ENCODE measurements at regions not wholly inside any gene's neighbourhood (a gene's known extent, or its start where the extent isn't known, plus 50 kb on each side); places are given as distances from the start of the nearest gene placed in this dataset.
A peak's percentile ranks its signal among the peaks of the same experiment; 100 is the strongest.

- no peak for DNase-seq
Observed at GRCh38 chr11:111091321-111091938, 154.1 kb upstream of the POU2AF2 start.

DNA sequence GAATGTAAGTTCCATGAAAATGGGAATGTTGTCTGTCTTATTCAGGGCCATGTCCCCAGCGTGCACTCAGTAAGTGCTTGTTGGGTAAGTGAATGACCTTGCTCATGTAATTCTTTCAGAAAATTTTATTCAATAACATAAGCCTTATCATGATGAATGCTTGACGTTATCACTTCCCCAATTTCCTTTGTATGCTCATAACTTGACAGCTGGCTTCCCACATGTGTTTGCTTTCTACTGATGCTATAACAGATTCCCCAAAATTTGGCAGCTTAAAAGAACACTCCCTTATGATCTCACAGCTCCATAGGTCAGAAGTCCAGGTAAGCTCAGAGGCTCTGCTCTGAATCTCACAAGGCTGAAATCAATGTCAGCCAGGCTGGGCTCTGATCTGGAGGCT lies 155.8 kb upstream of the POU2AF2 start:
- no peak for DNase-seq

DNA sequence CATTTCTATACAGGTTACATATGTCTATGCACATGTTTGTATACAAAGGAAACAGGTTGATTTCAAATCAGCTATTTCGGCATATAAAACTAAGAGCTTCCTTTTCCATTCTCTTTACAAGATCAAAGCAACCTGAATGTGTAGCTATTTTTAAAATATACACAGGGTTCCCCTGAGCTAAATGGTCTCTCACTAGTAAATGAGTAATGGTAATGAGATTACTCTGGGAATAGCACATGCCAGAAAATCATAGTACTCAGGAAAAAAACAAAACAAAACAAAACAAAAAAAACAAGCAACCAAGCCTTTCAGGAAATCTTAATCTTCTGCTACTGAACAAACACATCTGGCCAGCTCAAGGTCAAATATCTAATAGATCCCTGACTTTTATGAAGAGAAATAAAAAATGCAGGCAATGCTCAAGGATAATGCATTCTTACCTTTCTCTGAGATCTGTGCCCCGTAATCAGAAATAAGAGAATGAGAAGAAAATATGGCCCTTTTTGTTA lies 156.6 kb upstream of the POU2AF2 start:
- DNase-seq = no peak

DNA sequence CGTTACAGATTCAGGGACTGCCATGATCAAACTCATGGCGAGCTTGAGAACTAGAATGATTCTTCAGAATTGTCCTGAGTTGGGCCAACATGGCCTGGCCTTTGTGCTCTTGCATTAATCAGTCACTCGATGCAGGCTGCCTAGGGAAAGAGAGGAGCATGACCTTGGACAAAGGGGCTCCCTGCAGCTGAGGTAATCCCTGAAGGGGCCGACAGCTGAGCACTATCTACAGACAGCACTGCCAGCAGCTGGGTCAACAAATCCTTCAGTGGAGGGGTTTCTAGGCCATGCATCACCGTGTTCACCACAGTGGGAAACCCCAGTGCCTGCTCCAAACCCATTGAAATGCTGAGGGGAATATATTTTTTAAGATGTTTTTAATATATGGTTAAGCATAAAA lies 159.5 kb upstream of the POU2AF2 start:
- peak; percentile 10 for DNase-seq

DNA sequence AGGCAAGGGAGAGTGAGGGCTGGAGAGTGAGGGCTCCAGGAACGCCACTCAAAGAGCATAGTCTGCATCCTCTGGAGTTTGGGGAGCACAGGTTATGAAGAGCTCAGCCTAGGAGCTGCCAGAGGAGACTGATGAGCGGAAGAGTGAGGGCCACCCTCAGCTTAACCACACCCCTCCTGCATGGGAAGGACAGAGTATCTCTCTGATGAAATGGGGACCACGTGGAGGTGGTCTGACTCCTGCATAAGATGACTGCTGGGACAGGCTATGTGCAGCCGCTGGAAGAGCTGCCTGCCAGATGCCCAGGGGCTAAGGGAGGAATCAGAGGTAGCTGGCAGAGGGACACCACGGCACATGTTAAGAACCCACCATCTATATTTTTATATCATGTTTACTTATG lies 162.9 kb upstream of the POU2AF2 start:
- no peak for DNase-seq

DNA sequence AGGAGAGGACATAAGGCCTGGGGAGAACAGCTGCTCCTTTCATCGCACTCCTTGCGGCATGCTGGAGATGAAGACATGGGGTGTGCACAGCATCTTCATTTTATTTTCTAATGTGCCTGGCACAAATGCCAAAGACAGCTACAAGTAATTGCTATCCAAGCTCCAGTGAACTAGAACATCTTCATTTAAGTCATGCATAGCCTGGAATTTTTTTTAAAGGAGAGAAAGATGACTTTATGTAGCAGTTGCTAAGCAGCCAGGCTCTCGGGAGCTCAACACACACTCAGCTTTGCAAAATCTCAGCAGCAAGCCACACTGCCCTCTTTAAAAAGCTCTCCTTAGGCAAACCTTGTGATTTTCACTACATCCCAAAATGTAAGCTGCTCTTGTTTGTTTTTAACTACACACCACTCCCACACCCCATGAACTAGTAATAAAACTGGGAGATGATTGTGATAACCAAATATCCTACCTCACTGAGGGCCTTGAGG lies 164.5 kb upstream of the POU2AF2 start:
- DNase-seq = no peak

GRCh38 chr11:111077530-111078322 lies 167.8 kb upstream of the POU2AF2 start:
- no peak for DNase-seq

GRCh38 chr11:111069066-111069465 lies 176.5 kb upstream of the POU2AF2 start:
- no peak for DNase-seq

- DNase-seq = no peak
Observed at GRCh38 chr11:111067994-111068393, 177.5 kb upstream of the POU2AF2 start.

GRCh38 chr11:111066846-111067245 lies 178.7 kb upstream of the POU2AF2 start:
- no peak for DNase-seq

GRCh38 chr11:111063726-111064517 lies 181.6 kb upstream of the POU2AF2 start:
- peak; percentile 74 for DNase-seq

- no peak for DNase-seq
Observed at GRCh38 chr11:111062420-111062819, 183.1 kb upstream of the POU2AF2 start.

DNA sequence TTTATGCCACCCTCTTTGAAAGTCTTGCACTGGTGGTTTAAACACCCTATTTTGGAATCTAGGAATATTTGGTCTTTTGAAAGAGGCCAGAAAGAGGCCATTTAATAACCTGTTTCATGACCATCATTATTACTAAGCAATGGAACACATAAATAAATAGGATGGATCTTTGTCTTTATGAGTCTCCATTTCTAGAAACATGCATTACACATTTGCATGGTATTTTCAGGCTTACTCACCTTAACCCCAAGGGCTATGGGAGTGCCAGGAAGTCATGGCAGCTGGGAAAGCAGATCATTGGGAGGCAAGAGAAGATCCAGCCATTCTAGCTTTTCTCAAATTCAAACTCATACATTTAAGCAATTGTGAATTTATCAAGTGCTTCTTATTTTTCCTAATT lies 185.8 kb upstream of the POU2AF2 start:
- no peak for DNase-seq

- DNase-seq = no peak
Observed at GRCh38 chr11:111049131-111049530, 196.4 kb upstream of the POU2AF2 start.

DNA sequence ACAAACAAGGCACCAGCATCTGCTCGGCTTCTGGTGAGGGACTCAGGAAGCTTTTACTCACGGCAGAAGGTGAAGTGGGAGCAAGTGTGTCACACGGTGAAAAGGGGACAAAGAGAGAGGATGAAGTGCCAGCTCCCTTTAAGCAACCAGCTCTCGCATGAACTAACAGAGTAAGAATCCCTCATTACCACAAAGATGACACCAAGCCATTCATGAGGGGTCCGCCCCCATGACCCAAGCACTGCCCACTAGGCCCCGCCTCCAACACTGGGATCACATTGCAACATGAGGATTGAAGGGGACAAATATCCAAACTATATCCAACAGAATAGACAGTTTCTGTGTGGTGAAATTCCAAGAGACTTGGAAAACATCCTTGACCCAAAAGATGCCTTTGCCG lies 198.2 kb upstream of the POU2AF2 start:
- no peak for DNase-seq

DNA sequence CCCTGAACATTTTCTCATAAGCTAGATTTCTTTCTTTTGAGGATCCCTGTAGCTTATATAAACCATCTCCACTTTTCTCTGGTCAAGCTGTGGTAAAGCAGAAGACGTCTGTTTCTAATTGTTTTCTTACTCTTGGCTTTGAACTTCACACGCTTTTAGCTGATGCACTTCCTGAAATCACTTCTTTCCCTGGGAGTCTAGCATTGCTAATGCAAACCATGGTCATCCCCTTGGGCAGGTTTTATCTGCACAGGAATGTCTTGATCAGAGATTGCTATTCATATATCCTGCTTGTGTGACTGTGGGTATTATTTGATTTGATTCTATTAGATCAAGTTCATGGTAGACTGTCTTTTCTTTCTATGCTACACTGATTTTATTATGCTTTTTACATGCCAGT lies 199.2 kb upstream of the POU2AF2 start:
- no peak for DNase-seq

GRCh38 chr11:111045874-111046273 lies 199.7 kb upstream of the POU2AF2 start:
- no peak for DNase-seq

DNA sequence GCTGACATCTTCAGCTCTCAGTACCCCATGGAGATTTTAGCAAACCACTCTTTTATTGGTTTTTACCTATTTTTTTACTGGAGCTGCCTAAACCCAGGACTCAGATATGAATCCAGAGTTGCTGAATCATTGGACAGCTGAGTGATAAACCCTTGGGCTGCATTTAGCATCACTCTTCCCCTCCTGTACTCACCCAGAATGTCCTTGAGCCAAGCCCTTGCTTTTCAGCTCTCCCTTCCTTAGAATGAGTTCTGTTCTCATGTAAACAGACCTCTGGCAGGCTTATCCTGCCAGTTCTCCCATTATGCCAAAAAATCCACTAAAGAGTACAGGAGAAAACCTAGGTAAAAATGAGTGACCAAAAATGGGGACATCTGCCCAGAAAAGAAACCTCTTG lies 200.1 kb upstream of the POU2AF2 start:
- no peak for DNase-seq

GRCh38 chr11:111044751-111045406 lies 200.6 kb upstream of the POU2AF2 start:
- DNase-seq = no peak

GRCh38 chr11:111039982-111040381 lies 205.5 kb upstream of the POU2AF2 start:
- DNase-seq = no peak

DNA sequence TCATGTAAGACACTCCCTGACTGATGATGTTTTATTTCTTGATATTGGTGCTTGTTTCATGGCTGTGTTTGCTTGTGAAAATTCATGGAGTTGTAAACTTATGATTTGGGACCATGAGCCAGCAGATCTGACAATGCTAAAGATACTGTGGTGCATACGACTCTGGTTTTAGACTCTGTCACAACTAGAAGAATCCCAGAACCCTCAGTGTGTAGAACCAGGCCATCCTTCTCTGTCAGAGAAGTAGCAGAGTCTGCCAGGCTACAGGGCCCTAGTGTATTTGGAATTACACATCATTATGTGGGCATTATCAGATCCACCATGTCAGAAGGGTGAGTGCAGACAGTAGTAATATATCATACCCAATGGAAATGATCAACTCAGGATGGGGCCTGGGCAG lies 209.8 kb upstream of the POU2AF2 start:
- no peak for DNase-seq

- DNase-seq = no peak
Observed at GRCh38 chr11:111026241-111026640, 219.3 kb upstream of the POU2AF2 start.

DNA sequence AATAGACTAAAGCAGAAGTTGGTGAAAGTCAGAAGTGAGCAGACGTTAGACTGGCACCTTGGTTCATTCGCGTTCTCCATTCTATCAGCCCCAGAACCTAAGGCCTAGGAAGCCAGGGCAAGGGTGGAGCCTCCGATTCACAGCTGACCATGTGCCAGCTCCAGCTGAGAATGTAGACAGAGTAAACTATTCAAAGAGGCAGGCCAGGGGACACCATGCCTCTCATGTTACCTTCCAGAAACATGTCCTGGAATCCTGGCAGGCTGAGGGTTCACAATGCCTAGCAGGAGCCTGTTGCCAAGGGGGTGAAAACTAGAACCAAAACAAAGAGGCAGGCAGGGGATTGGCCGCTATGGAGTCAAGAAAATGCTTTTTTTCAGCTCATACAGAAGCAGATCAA lies 224.4 kb upstream of the POU2AF2 start:
- no peak for DNase-seq
